Chondrocyte (in vitro differentiated cells): ENCODE measurements at regions not wholly inside any gene's neighbourhood (a gene's known extent, or its start where the extent isn't known, plus 50 kb on each side); places are given as distances from the start of the nearest gene placed in this dataset.

Experiments
- DNase-seq: peaks from one replicate; pipeline ENCODE4 v3.0.0; 2021; ENCODE audit warnings: mixed read lengths, low spot score
- H3K27ac Mint-ChIP-seq: one replicate; pipeline ENCODE4 v1.8.0; 2021; ENCODE audit warnings: mild to moderate bottlenecking, moderate library complexity, mixed read lengths; ENCODE audit not compliant: unreplicated experiment
- H3K27me3 Mint-ChIP-seq: 2 replicates; pipeline ENCODE4 v1.8.0; 2021; ENCODE audit warnings: low read depth, mixed read lengths
- H3K36me3 Mint-ChIP-seq: 2 replicates; pipeline ENCODE4 v1.8.0; 2021; ENCODE audit warnings: low read depth, mixed read lengths
- H3K4me1 Mint-ChIP-seq: 2 replicates; pipeline ENCODE4 v1.8.0; 2021; ENCODE audit warnings: low read depth, mild to moderate bottlenecking, mixed read lengths
- H3K4me3 Mint-ChIP-seq: one replicate; pipeline ENCODE4 v1.8.0; 2021; ENCODE audit warnings: mild to moderate bottlenecking, moderate library complexity, mixed read lengths; ENCODE audit not compliant: unreplicated experiment
- H3K9me3 Mint-ChIP-seq: 2 replicates; pipeline ENCODE4 v1.8.0; 2021; ENCODE audit warnings: low read depth, mixed read lengths
- CTCF ChIP-seq: fragments of 200-600 bp; sonication (generic); IDR thresholded peaks from 2 replicates; pipeline ENCODE4 v1.5.0; 2021; ENCODE audit warnings: antibody characterized with exemption, mild to moderate bottlenecking, moderate library complexity

GRCh38 chr11:39724404-39724803 lies 1735.0 kb downstream of the LRRC4C start:
- no peak for DNase-seq
- H3K9me3 Mint-ChIP-seq = peaks cover 2% of the 10 kb centered on the region
- H3K36me3 Mint-ChIP-seq = no peaks in the 10 kb centered on the region
- no peaks in the 10 kb centered on the region for H3K27me3 Mint-ChIP-seq
- no peak overlapping the region for H3K4me3 Mint-ChIP-seq
- H3K27ac Mint-ChIP-seq = no peak overlapping the region
- no peaks in the 10 kb centered on the region for H3K4me1 Mint-ChIP-seq
- TF ChIP-seq CTCF = peak; percentile 31

GRCh38 chr11:39712581-39712980 lies 1746.9 kb downstream of the LRRC4C start:
- no peak overlapping the region for H3K27ac Mint-ChIP-seq
- H3K27me3 Mint-ChIP-seq = no peaks in the 10 kb centered on the region
- no peak for DNase-seq
- no peaks in the 10 kb centered on the region for H3K9me3 Mint-ChIP-seq
- no peaks in the 10 kb centered on the region for H3K36me3 Mint-ChIP-seq
- H3K4me3 Mint-ChIP-seq = no peak overlapping the region
- TF ChIP-seq CTCF = no peak
- no peaks in the 10 kb centered on the region for H3K4me1 Mint-ChIP-seq

GRCh38 chr11:39690856-39691255 lies 1768.6 kb downstream of the LRRC4C start:
- no peak for DNase-seq
- H3K4me3 Mint-ChIP-seq = no peak overlapping the region
- H3K36me3 Mint-ChIP-seq = no peaks in the 10 kb centered on the region
- H3K9me3 Mint-ChIP-seq = peaks cover 9% of the 10 kb centered on the region
- TF ChIP-seq CTCF = no peak
- no peaks in the 10 kb centered on the region for H3K4me1 Mint-ChIP-seq
- H3K27ac Mint-ChIP-seq = no peak overlapping the region
- peaks cover 1% of the 10 kb centered on the region for H3K27me3 Mint-ChIP-seq

GRCh38 chr11:39683951-39684554 lies 1775.4 kb downstream of the LRRC4C start:
- H3K27me3 Mint-ChIP-seq = no peaks in the 10 kb centered on the region

GRCh38 chr11:39683288-39683950 lies 1776.0 kb downstream of the LRRC4C start:
- DNase-seq = no peak
- Mint-ChIP-seq H3K27ac (no peak overlapping the region), H3K4me1 (no peaks in the 10 kb centered on the region), H3K36me3 (no peaks in the 10 kb centered on the region), H3K27me3 (no peaks in the 10 kb centered on the region), H3K9me3 (peaks cover 17% of the 10 kb centered on the region), H3K4me3 (no peak overlapping the region)
- TF ChIP-seq CTCF = no peak

More at GRCh38 chr11:39683951-39684554, 1775.4 kb downstream of the LRRC4C start:
- Mint-ChIP-seq H3K4me3 (no peak overlapping the region), H3K9me3 (peaks cover 14% of the 10 kb centered on the region), H3K27ac (no peak overlapping the region), H3K36me3 (no peaks in the 10 kb centered on the region), H3K4me1 (no peaks in the 10 kb centered on the region)
- no peak for DNase-seq
- no peak for TF ChIP-seq CTCF
